ENCODE measurements at regions not wholly inside any gene's neighbourhood (a gene's known extent, or its start where the extent isn't known, plus 50 kb on each side); places are given as distances from the start of the nearest gene placed in this dataset.

- TF ChIP-seq JUND (IDR thresholded peaks at IDR 0.05; ENCODE audit: low read depth): no peak
- in situ Hi-C loops (cut with HindIII; ENCODE audit: low pct_unique_long_range_greater_than_20kb, low sequenced_read_pairs): no loop called here
- no peak for DNase-seq (ENCODE audit: low read depth in 1 of 2, low spot score in 1 of 2)
Measured at GRCh38 chr5:33227746-33228145, 213.0 kb upstream of the TARS1 start.

- in situ Hi-C loops (cut with HindIII; ENCODE audit: low pct_unique_long_range_greater_than_20kb, low sequenced_read_pairs): no loop called here
- no peak for DNase-seq (ENCODE audit: low read depth in 1 of 2, low spot score in 1 of 2)
- TF ChIP-seq JUND (IDR thresholded peaks at IDR 0.05; ENCODE audit: low read depth): no peak
Measured at GRCh38 chr5:33228149-33228548, 212.6 kb upstream of the TARS1 start.

DNA sequence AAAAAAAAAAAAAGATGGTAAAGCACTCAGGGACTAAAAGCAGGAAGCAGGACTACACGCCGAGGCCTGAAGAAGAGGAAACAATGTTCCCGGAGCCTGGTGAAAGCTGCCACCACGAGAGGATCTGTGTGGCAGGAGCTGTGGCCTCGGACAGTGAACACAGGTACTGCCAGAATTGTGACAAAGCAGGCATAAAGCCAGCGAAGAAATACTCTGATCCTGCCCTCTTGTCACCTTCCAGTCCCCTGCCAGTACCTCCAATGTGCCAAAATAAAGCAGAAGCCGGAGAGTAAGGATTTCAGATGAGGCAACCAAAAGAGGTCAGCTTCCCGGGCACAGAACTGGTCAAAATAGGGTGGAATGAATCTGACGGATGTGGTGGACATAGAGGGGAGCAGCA is 211.5 kb upstream of the TARS1 start:
- TF ChIP-seq JUND (IDR thresholded peaks at IDR 0.05; ENCODE audit: low read depth): no peak

GRCh38 chr5:33230467-33231078 is 210.2 kb upstream of the TARS1 start:
- no peak for DNase-seq (ENCODE audit: low read depth in 1 of 2, low spot score in 1 of 2)
- in situ Hi-C loops (cut with HindIII; ENCODE audit: low pct_unique_long_range_greater_than_20kb, low sequenced_read_pairs): no loop called here
- no peak for TF ChIP-seq JUND (IDR thresholded peaks at IDR 0.05; ENCODE audit: low read depth)

More for the DNA sequence above, 211.5 kb upstream of the TARS1 start:
- in situ Hi-C loops (cut with HindIII; ENCODE audit: low pct_unique_long_range_greater_than_20kb, low sequenced_read_pairs): no loop called here
- no peak for DNase-seq (ENCODE audit: low read depth in 1 of 2, low spot score in 1 of 2)

DNA sequence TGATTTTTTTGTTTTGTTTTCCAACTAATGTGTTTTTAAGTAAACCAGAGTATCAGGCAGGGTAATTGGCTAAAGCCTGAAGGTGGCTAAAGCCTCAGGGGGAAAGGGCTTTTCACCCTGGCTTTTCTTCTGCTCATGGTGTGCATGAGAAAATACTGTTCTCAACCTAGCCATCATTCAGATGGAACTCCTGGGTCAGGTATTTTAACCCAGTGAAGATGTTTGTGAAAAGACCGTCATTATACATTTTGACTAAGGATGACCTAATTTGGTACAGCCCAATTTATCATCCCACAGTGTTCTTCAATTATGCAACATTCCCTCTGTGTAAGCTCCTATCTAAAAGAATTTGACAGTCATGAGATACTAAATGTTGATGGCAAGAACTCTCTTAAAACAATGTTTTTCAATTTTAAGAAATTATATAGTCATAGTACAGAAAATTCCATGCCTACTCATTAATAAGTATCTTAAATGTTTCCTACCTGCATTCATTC is 209.5 kb upstream of the TARS1 start:
- in situ Hi-C loops (cut with HindIII; ENCODE audit: low pct_unique_long_range_greater_than_20kb, low sequenced_read_pairs): no loop called here
- DNase-seq (ENCODE audit: low read depth in 1 of 2, low spot score in 1 of 2): no peak

DNA sequence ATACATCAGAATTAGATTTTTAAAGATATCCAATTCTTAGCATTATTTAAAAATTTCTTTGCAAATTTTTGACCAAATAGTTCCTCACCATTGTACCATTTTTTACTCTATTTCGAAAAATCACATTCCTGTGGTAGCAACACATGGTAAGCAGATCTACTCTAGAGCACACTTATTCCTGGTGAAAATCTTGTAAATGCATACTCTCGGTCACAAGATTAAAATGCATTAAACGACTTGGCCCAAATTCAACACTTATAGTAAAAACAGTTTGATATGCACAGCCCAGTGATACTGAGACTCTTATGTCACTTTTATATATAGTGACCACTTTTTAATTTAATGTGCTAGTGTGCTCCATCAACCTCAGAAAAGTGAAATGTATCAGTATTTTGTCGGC is 208.8 kb upstream of the TARS1 start:
- in situ Hi-C loops (cut with HindIII; ENCODE audit: low pct_unique_long_range_greater_than_20kb, low sequenced_read_pairs): no loop called here
- no peak for DNase-seq (ENCODE audit: low read depth in 1 of 2, low spot score in 1 of 2)
- TF ChIP-seq JUND (IDR thresholded peaks at IDR 0.05; ENCODE audit: low read depth): no peak

More for the DNA sequence above, 209.5 kb upstream of the TARS1 start:
- TF ChIP-seq JUND (IDR thresholded peaks at IDR 0.05; ENCODE audit: low read depth): no peak

GRCh38 chr5:33232731-33233505 is 207.8 kb upstream of the TARS1 start:
- DNase-seq (ENCODE audit: low read depth in 1 of 2, low spot score in 1 of 2): no peak
- no peak for TF ChIP-seq JUND (IDR thresholded peaks at IDR 0.05; ENCODE audit: low read depth)
- in situ Hi-C loops (cut with HindIII; ENCODE audit: low pct_unique_long_range_greater_than_20kb, low sequenced_read_pairs): no loop called here

- no peak for TF ChIP-seq JUND (IDR thresholded peaks at IDR 0.05; ENCODE audit: low read depth)
- in situ Hi-C loops (cut with HindIII; ENCODE audit: low pct_unique_long_range_greater_than_20kb, low sequenced_read_pairs): no loop called here
- DNase-seq (ENCODE audit: low read depth in 1 of 2, low spot score in 1 of 2): no peak
Measured at GRCh38 chr5:33235304-33235703, 205.5 kb upstream of the TARS1 start.

GRCh38 chr5:33235824-33236223 is 204.9 kb upstream of the TARS1 start:
- TF ChIP-seq JUND (IDR thresholded peaks at IDR 0.05; ENCODE audit: low read depth): no peak
- in situ Hi-C loops (cut with HindIII; ENCODE audit: low pct_unique_long_range_greater_than_20kb, low sequenced_read_pairs): no loop called here
- DNase-seq (ENCODE audit: low read depth in 1 of 2, low spot score in 1 of 2): no peak

- in situ Hi-C loops (cut with HindIII; ENCODE audit: low pct_unique_long_range_greater_than_20kb, low sequenced_read_pairs): no loop called here
- TF ChIP-seq JUND (IDR thresholded peaks at IDR 0.05; ENCODE audit: low read depth): no peak
- DNase-seq (ENCODE audit: low read depth in 1 of 2, low spot score in 1 of 2): no peak
Measured at GRCh38 chr5:33237471-33237870, 203.3 kb upstream of the TARS1 start.

DNA sequence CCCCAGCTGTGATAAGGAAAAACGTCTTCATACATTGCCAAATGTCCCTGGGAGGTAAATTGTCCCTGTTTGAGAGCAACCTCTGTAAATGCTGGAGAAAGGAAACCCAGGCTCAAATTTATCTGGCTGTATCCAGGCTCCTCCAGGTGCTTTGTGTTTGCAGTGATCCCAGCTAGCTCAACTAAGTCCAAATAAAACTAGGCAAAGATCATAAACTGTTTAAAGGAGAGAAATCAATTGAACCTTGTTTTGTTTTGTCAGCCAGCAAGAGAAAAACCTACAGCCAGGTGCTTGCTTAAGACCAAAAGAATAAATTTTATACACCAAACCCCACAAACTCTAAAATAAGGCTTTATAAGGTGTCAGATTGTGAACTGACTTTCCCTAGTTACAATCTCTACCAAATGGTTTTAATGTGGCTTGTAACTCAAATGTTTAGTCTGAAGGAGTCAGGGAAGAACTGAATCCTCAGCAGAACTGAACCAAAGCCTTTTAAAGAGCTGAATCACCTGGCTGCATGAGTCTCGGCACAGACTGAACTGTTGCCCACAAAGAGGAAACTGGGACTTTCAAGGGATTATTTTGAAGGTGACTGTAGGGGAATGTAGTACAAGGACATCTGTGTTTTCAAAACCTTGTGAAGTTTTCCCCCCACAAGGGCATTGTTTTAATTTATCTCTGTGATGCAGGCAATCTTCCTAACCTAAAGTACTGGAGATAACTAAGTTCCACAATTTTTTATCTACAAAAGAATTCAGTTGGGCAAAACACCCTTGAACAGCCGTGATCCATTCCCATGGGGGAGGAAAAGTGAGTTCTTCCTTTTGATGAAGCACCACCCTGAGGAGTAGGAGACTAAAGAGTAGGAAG is 201.7 kb upstream of the TARS1 start:
- DNase-seq (ENCODE audit: low read depth in 1 of 2, low spot score in 1 of 2): no peak
- TF ChIP-seq JUND (IDR thresholded peaks at IDR 0.05; ENCODE audit: low read depth): no peak
- in situ Hi-C loops (cut with HindIII; ENCODE audit: low pct_unique_long_range_greater_than_20kb, low sequenced_read_pairs): no loop called here

- TF ChIP-seq JUND (IDR thresholded peaks at IDR 0.05; ENCODE audit: low read depth): no peak
- no peak for DNase-seq (ENCODE audit: low read depth in 1 of 2, low spot score in 1 of 2)
- in situ Hi-C loops (cut with HindIII; ENCODE audit: low pct_unique_long_range_greater_than_20kb, low sequenced_read_pairs): no loop called here
Measured at GRCh38 chr5:33240558-33240957, 200.2 kb upstream of the TARS1 start.

DNA sequence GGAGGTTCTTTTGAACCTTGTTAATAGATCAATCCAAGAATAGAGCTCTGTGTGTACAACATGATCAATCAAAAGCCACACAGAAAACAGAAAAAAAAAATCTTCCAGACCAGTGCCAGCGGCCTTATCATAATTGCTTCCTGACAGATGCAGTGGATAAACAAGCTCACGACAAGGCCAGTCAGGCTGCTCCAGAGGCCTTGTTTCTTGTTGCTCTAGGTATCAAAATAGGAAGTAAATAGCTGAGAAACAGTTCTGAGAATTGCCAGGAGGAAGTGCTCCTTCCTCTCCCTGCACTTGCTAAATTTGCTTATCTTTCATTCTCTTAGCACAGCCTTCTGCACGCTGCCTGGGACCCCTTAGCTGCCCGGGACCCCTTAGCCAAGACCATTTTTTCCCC is 199.0 kb upstream of the TARS1 start:
- in situ Hi-C loops (cut with HindIII; ENCODE audit: low pct_unique_long_range_greater_than_20kb, low sequenced_read_pairs): no loop called here
- no peak for TF ChIP-seq JUND (IDR thresholded peaks at IDR 0.05; ENCODE audit: low read depth)
- DNase-seq (ENCODE audit: low read depth in 1 of 2, low spot score in 1 of 2): no peak
